GM03348 (cell line): ENCODE measurements at regions not wholly inside any gene's neighbourhood (a gene's known extent, or its start where the extent isn't known, plus 50 kb on each side); places are given as distances from the start of the nearest gene placed in this dataset.

Experiments
- DNase-seq: peaks from one replicate; pipeline ENCODE4 v3.0.0; 2012; ENCODE audit warnings: low spot score

GRCh38 chr5:74225587-74225986 lies 414.9 kb downstream of the ENC1 start:
- DNase-seq, result no peak

GRCh38 chr5:74224331-74224730 lies 416.2 kb downstream of the ENC1 start:
- DNase-seq, result no peak

GRCh38 chr5:74222806-74223205 lies 417.7 kb downstream of the ENC1 start:
- no peak for DNase-seq

- DNase-seq, result no peak
Measured at GRCh38 chr5:74221413-74221812, 419.1 kb downstream of the ENC1 start.

- DNase-seq, result no peak
Measured at GRCh38 chr5:74216012-74216411, 424.5 kb downstream of the ENC1 start.

GRCh38 chr5:74212336-74212735 lies 428.2 kb downstream of the ENC1 start:
- peak; percentile 15 for DNase-seq

- DNase-seq, result peak; percentile 25
Measured at GRCh38 chr5:74209571-74209970, 431.0 kb downstream of the ENC1 start.

- DNase-seq, result peak; percentile 71
Measured at GRCh38 chr5:74206579-74207550, 433.7 kb downstream of the ENC1 start.

GRCh38 chr5:74205767-74206578 lies 434.6 kb downstream of the ENC1 start:
- DNase-seq, result no peak

GRCh38 chr5:74201334-74202081 lies 439.0 kb downstream of the ENC1 start:
- DNase-seq, result peak; percentile 15

DNA sequence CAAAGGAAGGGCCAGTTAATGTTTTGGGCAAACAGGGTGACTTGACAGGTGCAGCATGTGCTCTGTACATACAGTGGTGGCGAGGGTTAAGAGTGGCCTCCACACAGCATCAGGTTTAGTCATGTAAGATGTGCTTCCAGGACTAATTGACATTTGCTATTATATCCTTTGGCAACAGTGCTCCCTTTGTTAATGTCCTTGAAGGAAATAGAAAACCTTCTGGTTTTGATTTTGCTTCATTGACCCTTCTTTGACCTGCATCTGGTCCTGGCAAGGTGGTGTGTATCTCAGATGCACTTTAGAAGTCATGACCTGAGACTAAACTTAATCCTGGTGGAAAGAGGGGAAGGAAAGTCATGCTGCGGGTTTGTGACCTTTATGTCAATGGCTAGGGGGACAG lies 440.0 kb downstream of the ENC1 start:
- DNase-seq, result no peak

GRCh38 chr5:74199436-74200210 lies 440.9 kb downstream of the ENC1 start:
- DNase-seq, result peak; percentile 62

DNA sequence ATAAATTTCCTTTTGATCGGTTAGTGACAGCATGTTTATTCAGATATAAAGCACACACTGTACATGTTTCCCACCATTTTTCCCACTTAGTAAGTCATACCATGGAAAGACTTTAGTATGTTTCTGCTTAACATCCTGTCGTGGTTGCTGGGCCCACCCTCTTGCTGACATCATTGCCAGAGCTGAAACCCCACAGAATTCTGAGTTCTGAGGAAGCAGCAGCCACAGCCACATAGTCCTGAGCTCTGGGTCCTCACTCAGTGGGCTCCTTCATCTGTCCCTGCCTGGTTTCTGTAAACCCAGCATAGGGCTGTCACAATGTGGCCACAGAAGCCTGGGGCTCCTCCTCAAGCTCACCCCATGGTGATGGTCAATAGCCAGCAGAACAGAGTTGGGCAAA lies 441.5 kb downstream of the ENC1 start:
- DNase-seq, result no peak

DNA sequence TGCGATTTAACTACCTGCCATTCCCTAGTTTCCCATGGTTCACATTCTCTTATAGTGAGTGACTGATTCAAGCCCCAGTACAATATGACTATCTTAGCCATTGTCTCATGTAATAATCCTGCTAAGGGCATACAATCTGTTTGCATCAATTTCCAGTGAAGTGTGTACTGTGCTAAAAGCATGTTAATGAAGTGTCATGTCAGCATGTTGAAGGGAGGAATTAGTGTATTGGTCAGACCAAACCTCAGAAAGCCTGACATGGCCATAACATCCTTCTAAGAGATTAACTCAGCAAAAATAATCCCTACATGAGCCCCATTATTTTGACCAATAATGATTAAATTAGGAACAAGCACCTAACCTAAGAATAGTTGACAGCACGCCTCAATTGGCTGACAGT lies 442.4 kb downstream of the ENC1 start:
- DNase-seq, result no peak

DNA sequence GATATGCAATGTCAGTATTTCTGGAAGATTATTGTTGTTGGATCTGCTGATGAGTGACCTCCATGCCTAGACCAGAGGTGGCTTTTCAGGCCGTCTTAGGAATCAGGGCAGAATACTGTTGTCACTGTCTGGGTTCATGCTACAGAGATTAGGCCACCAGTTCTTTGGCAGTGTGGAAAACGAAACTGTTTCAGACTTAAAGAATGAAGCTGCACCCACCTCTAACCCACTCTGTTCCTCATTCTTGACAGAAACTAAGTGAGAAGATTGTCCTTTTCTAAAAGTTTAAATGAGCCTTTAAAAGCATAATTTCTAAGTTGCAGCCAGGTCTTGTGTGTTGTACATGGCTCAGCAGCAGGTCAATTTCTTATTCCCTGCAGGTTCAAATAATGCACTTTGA lies 444.3 kb downstream of the ENC1 start:
- no peak for DNase-seq

DNA sequence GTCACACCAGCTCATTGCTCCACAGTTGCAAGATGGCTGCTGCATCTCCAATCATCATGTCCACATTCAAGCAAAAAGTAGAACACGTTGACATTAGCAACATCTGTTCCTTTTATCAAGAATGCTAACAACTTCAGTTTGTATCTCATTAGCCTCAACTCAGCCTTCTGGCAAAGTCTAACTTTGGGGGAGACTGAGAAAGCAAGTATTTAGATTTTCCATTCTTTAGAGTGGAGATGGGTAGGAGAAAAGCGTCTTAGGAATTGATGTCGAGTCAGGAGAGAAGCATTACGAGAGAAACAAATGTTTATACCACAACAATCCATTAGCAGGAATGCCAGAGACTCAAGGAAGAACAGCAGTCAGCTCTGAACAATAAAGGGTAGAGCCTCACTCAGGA lies 446.3 kb downstream of the ENC1 start:
- no peak for DNase-seq

DNA sequence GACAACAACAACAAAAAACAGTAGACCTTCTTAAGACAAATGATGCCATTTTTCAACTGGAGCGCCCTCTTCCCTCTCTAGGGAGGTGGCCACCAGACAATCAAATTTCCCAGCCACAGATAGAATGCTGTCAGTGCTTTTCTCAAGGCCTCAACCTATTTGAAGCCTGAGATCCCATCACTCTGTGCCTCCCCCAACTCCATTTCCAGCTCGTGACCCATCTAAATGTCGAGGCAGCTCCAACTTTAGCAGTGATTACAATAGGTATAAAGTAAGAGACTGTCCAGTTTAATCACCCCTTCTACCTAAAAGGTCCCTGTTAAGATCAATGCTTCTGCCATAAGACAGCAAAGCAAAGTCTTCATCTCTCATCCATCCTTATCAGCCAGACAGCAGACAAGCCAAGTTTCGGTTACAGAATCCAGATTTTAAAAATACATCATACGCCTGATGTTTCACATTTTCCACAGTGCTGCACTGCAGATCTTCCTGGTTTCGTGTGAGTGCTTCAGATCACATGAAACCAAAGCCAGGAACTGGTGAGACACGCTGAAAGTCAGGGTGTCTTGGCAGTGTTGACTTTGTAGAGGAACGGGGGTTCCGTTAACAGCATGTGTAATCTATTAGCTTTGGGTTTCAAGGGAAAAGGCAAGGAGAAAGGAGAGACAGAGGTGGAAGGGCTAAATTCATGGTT lies 447.8 kb downstream of the ENC1 start:
- DNase-seq, result no peak

- DNase-seq, result no peak
Measured at GRCh38 chr5:74188351-74189105, 452.0 kb downstream of the ENC1 start.

GRCh38 chr5:74187757-74188156 lies 452.8 kb downstream of the ENC1 start:
- DNase-seq, result no peak
